ENCODE measurements at regions not wholly inside any gene's neighbourhood (a gene's known extent, or its start where the extent isn't known, plus 50 kb on each side); places are given as distances from the start of the nearest gene placed in this dataset.

DNA sequence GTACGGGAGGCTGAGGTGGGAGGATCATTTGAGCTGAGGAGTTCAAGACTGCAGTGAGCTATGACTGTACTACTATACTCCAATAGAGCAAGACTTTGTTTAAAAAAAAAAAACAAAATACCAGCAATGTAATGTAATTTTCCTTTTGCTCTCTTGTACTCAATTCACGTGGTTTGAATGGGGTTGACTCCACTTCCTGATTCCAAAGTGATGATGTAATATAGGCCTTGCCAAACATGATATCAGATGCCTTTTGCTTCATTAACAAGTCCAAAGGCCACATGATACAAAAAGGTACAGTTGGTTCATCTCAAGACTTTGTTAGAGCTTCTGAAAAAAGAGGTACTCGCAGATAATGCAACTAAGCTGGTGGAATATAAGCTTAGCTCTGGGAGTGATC lies 321.8 kb downstream of the ZEB2 start:
- no peak for DNase-seq
- H3K4me1 ChIP-seq (ENCODE audit: control insufficient read depth, insufficient read depth, low read length) = no peaks in the 10 kb centered on the region
- H3K9me3 Mint-ChIP-seq = no peaks in the 10 kb centered on the region
- no peak overlapping the region for H3K27ac ChIP-seq (ENCODE audit: low read length)
- 82% methylated on average over 3 of the region's 3 CpGs for WGBS (ENCODE audit: insufficient coverage)
- H3K36me3 ChIP-seq (ENCODE audit: control insufficient read depth, insufficient read depth, low read length) = no peaks in the 10 kb centered on the region
- intact Hi-C loops (cut with micrococcal nuclease) = no loop called here
- H3K27me3 ChIP-seq (ENCODE audit: control insufficient read depth, insufficient read depth, low read length) = no peaks in the 10 kb centered on the region
- TF ChIP-seq, protein P1, sequence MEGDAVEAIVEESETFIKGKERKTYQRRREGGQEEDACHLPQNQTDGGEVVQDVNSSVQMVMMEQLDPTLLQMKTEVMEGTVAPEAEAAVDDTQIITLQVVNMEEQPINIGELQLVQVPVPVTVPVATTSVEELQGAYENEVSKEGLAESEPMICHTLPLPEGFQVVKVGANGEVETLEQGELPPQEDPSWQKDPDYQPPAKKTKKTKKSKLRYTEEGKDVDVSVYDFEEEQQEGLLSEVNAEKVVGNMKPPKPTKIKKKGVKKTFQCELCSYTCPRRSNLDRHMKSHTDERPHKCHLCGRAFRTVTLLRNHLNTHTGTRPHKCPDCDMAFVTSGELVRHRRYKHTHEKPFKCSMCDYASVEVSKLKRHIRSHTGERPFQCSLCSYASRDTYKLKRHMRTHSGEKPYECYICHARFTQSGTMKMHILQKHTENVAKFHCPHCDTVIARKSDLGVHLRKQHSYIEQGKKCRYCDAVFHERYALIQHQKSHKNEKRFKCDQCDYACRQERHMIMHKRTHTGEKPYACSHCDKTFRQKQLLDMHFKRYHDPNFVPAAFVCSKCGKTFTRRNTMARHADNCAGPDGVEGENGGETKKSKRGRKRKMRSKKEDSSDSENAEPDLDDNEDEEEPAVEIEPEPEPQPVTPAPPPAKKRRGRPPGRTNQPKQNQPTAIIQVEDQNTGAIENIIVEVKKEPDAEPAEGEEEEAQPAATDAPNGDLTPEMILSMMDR (IDR thresholded peaks at IDR 0.05) = no peak
- H3K36me3 Mint-ChIP-seq = peaks cover 7% of the 10 kb centered on the region
- no peaks in the 10 kb centered on the region for H3K9me3 ChIP-seq (ENCODE audit: control insufficient read depth, insufficient read depth, low read length)
- peaks cover 17 to 19% of the 10 kb centered on the region in 2 donors for H3K4me1 Mint-ChIP-seq
- no peak overlapping the region for H3K4me3 Mint-ChIP-seq
- H3K4me3 ChIP-seq (ENCODE audit: low read length) = no peak overlapping the region
- no peaks in the 10 kb centered on the region for H3K27me3 Mint-ChIP-seq (ENCODE audit: low read depth in 2 of 2)
- ATAC-seq = no peak
- H3K27ac Mint-ChIP-seq = no peak overlapping the region

DNA sequence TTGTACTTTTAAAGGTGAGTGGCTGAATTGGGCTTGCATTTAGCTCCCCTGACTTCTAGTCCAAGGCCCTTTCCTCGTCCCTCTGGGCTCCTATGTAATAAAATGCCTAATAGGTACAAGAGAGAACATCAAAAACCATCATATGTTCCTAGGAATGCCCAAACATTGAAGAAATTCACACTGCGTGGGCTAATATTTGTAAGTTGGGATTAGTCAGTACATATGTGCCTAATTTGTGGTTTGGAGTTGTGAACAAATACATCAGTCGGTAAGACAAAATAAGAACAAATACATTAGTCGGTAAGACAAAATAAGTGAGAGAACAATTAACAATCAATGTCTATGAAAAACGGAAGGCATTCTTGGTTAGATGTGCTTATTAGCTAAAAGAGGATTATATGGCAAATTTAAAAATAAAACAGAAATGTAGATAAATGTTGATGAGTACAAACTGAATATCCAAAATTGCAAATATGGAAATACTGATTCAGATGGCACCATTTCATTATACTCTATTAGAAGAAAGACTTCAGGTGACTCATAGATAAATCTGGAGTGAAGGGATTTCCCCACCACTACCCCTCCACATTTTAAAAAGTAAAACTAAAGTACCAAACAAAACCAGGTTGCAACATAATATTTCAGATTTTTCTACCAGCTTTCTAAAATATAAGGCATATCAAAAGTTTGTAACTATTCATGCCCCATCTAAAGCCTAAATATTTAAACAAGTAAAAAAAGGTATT lies 325.4 kb downstream of the ZEB2 start:
- TF ChIP-seq, protein P1 (IDR thresholded peaks at IDR 0.05) = no peak
- intact Hi-C loops (cut with micrococcal nuclease) = no loop called here
- ATAC-seq (no peak), DNase-seq (peak in 1 of 2 donors; percentile 11)
- Mint-ChIP-seq H3K4me3 (no peak overlapping the region), H3K27ac (no peak overlapping the region), H3K27me3 (ENCODE audit: low read depth in 2 of 2) (no peaks in the 10 kb centered on the region), H3K36me3 (peaks cover 7% of the 10 kb centered on the region), H3K9me3 (no peaks in the 10 kb centered on the region), H3K4me1 (peaks cover 0 to 13% of the 10 kb centered on the region in 2 donors)
- Histone ChIP-seq H3K27me3 (ENCODE audit: control insufficient read depth, insufficient read depth, low read length) (no peaks in the 10 kb centered on the region), H3K4me3 (ENCODE audit: low read length) (no peak overlapping the region), H3K27ac (ENCODE audit: low read length) (no peak overlapping the region), H3K4me1 (ENCODE audit: control insufficient read depth, insufficient read depth, low read length) (no peaks in the 10 kb centered on the region), H3K36me3 (ENCODE audit: control insufficient read depth, insufficient read depth, low read length) (no peaks in the 10 kb centered on the region), H3K9me3 (ENCODE audit: control insufficient read depth, insufficient read depth, low read length) (no peaks in the 10 kb centered on the region)
- WGBS (ENCODE audit: insufficient coverage) = 40% methylated on average over 1 of the region's 5 CpGs

DNA sequence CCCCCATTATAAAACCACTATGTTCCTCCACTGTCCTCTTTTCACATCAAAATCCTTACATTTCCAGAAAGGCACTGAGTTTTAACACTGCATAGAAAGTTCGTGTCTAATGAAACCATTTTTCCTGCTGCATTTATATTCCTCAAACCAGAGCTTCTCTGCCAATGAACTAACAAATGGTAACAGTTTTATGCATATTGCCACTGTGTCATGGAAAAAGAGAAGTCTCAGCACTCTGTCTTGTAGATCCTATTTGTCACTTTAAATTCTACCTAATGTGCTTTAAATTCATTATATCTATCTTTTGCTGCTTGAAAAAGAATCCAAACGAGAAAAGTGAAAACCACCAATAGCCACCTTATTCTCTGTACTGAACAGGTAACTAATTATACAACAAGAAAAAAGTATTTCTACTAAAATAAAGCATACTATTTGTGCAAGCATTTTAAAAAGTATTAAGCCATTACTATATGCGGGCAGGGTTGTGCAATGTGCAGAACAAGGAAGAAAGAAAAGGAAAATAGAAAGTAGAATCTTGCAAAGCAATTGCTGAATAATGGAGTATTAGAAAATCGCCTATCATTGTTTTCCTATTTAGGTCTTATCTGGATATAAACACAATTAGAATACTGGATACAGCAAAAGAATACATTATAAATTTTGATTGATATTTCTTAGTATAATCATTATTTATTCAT lies 328.9 kb downstream of the ZEB2 start:
- no peak for ATAC-seq
- H3K27ac Mint-ChIP-seq = no peak overlapping the region
- no peak for DNase-seq
- Histone ChIP-seq H3K4me3 (ENCODE audit: low read length) (no peak overlapping the region), H3K4me1 (ENCODE audit: control insufficient read depth, insufficient read depth, low read length) (no peaks in the 10 kb centered on the region), H3K36me3 (ENCODE audit: control insufficient read depth, insufficient read depth, low read length) (no peaks in the 10 kb centered on the region), H3K9me3 (ENCODE audit: control insufficient read depth, insufficient read depth, low read length) (no peaks in the 10 kb centered on the region), H3K27ac (ENCODE audit: low read length) (no peak overlapping the region), H3K27me3 (ENCODE audit: control insufficient read depth, insufficient read depth, low read length) (no peaks in the 10 kb centered on the region)
- H3K36me3 Mint-ChIP-seq = no peaks in the 10 kb centered on the region
- peaks cover 2% of the 10 kb centered on the region in 2 donors for H3K4me1 Mint-ChIP-seq
- H3K4me3 Mint-ChIP-seq = no peak overlapping the region
- intact Hi-C loops (cut with micrococcal nuclease) = no loop called here
- H3K27me3 Mint-ChIP-seq (ENCODE audit: low read depth in 2 of 2) = no peaks in the 10 kb centered on the region
- 93% methylated on average over 3 of the region's 4 CpGs for WGBS (ENCODE audit: insufficient coverage)
- H3K9me3 Mint-ChIP-seq = no peaks in the 10 kb centered on the region
- TF ChIP-seq, protein P1 (IDR thresholded peaks at IDR 0.05) = no peak

Data from natural killer cell (primary cell).